HFF-Myc (cell line): ENCODE measurements at regions not wholly inside any gene's neighbourhood (a gene's known extent, or its start where the extent isn't known, plus 50 kb on each side); places are given as distances from the start of the nearest gene placed in this dataset.
"Not testable (repeated sequence)": the region's sequence is repeated elsewhere in the genome, so short reads cannot be mapped to it uniquely, and the experiment has no call there.

Experiments used
- DNase-seq: peaks from one replicate; pipeline ENCODE4 v3.0.0-alpha.2; 2011; ENCODE audit warnings: low read depth; ENCODE audit errors: extremely low read depth
- H3K4me3 ChIP-seq: replicated peaks from 2 replicates; pipeline ENCODE4 v1.5.1; 2011; ENCODE audit warnings: low read depth, mild to moderate bottlenecking, control low read depth, low read length
- TF ChIP-seq, protein P1 (sequence below): IDR thresholded peaks from 2 replicates; pipeline ENCODE4 v1.5.1; 2012; ENCODE audit warnings: mild to moderate bottlenecking, low read depth, low read length, control low read depth; ENCODE audit errors: missing control alignments

DNA sequence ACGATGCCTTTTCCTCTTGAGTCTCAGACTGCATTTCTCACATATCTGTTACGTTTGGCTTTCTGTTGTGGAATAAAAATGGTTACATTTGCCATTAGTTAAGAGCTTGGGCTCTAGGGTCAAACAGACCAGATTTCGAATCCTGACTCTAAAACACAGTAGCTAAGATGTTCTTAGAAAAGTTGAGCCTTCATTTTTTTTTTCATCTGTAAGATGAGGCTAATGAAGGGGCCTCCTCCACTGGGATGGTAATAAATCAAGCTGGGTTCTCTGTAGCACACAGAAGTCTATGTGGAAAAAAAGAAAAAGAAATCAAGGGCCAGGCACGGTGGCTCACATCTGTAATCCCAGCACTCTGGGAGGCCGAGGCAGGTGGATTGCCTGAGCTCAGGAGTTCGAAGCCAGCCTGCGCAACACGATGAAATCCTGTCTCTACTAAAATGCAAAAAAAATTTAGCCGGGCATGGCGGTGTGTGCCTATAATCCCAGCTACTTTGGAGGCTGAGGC, 49.9 kb upstream of the CAPRIN1 start:
- TF ChIP-seq, protein P1, sequence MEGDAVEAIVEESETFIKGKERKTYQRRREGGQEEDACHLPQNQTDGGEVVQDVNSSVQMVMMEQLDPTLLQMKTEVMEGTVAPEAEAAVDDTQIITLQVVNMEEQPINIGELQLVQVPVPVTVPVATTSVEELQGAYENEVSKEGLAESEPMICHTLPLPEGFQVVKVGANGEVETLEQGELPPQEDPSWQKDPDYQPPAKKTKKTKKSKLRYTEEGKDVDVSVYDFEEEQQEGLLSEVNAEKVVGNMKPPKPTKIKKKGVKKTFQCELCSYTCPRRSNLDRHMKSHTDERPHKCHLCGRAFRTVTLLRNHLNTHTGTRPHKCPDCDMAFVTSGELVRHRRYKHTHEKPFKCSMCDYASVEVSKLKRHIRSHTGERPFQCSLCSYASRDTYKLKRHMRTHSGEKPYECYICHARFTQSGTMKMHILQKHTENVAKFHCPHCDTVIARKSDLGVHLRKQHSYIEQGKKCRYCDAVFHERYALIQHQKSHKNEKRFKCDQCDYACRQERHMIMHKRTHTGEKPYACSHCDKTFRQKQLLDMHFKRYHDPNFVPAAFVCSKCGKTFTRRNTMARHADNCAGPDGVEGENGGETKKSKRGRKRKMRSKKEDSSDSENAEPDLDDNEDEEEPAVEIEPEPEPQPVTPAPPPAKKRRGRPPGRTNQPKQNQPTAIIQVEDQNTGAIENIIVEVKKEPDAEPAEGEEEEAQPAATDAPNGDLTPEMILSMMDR, result no peak
- no peak overlapping the region for H3K4me3 ChIP-seq
- no peak for DNase-seq

DNA sequence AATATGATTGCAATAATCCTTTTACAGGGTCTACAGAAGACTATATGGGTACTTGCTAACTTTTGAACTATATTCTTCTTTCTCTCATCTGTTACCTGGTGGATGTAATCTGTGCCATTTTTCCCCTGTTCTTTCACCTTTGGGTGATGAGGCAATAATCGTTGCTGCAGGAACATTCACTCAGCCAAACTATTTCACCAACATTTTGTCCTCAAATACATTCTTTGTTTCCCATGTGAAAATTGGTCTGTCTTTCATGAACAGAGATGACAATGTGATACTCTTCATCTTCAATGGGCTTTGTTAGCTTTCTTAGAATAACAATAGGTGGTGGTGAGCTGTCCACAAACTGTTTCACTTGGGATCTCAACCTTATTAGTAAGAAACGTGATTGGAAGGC, 52.1 kb upstream of the CAPRIN1 start:
- no peak overlapping the region for H3K4me3 ChIP-seq
- no peak for DNase-seq
- TF ChIP-seq, protein P1, result no peak

- TF ChIP-seq, protein P1, result no peak
- H3K4me3 ChIP-seq, result no peak overlapping the region
- no peak for DNase-seq
These were observed 53.8 kb upstream of the CAPRIN1 start for GRCh38 chr11:33997584-33998251.

GRCh38 chr11:33996498-33997454, 54.8 kb upstream of the CAPRIN1 start:
- H3K4me3 ChIP-seq, result no peak overlapping the region
- DNase-seq, result peak; percentile 52
- TF ChIP-seq, protein P1, result peak; percentile 76

GRCh38 chr11:33994937-33995336, 56.6 kb upstream of the CAPRIN1 start:
- TF ChIP-seq, protein P1, result no peak
- no peak for DNase-seq
- H3K4me3 ChIP-seq, result no peak overlapping the region

GRCh38 chr11:33991136-33991535, 60.4 kb upstream of the CAPRIN1 start:
- H3K4me3 ChIP-seq, result not testable (repeated sequence)

GRCh38 chr11:33990131-33990530, 61.4 kb upstream of the CAPRIN1 start:
- DNase-seq, H3K4me3 ChIP-seq: not testable (repeated sequence)

More at GRCh38 chr11:33991136-33991535, 60.4 kb upstream of the CAPRIN1 start:
- not testable (repeated sequence) for DNase-seq
